A673 (cell line): ENCODE measurements at regions not wholly inside any gene's neighbourhood (a gene's known extent, or its start where the extent isn't known, plus 50 kb on each side); places are given as distances from the start of the nearest gene placed in this dataset.

Experiments
- BruUV-seq: library from RNA; stranded (reverse); fragments of 400-500 nt; replicated peaks from 2 replicates; lab custom pipeline; 2021; lab: Mats Ljungman, UMichigan
- CTCF ChIA-PET: fragments of 300-600 bp; sonication (Branson Sonifier 250); formaldehyde crosslinking; loops from one replicate; lab custom pipeline; 2022; ENCODE audit warnings: antibody characterized with exemption; lab: Charles Lee
- POLR2A ChIA-PET: fragments of 300-600 bp; sonication (Branson Sonifier 250); formaldehyde crosslinking; loops from one replicate; lab custom pipeline; 2022; ENCODE audit warnings: antibody characterized with exemption; ENCODE audit not compliant: low non-redundant PET; lab: Charles Lee
- DNase-seq: peaks from one replicate; pipeline ENCODE4 v3.0.0-alpha.2; 2015; ENCODE audit warnings: low spot score
- H3K27ac ChIP-seq: fragments of 200-600 bp; sonication (generic); 2 replicates; pipeline ENCODE4 v1.5.1; 2016; ENCODE audit warnings: mixed run types, low read depth, mild to moderate bottlenecking, mixed read lengths, antibody characterized with exemption, low read length; ENCODE audit not compliant: poor library complexity, severe bottlenecking
- H3K27me3 ChIP-seq: fragments of 200-600 bp; sonication (generic); replicated peaks from 2 replicates; pipeline ENCODE4 v1.6.1; 2017; ENCODE audit warnings: mixed run types, low read depth, mild to moderate bottlenecking, mixed read lengths, antibody characterized with exemption, low read length; ENCODE audit not compliant: insufficient read depth, poor library complexity
- H3K36me3 ChIP-seq: fragments of 200-600 bp; sonication (generic); 2 replicates; pipeline ENCODE4 v1.6.1; 2016; ENCODE audit warnings: mixed run types, mild to moderate bottlenecking, mixed read lengths, antibody characterized with exemption, low read length; ENCODE audit not compliant: insufficient read depth, poor library complexity, severe bottlenecking
- H3K4me1 ChIP-seq: fragments of 200-600 bp; sonication (generic); 2 replicates; pipeline ENCODE4 v1.6.1; 2017; ENCODE audit warnings: mixed run types, mild to moderate bottlenecking, mixed read lengths, antibody characterized with exemption, low read length; ENCODE audit not compliant: insufficient read depth, poor library complexity, severe bottlenecking
- H3K4me3 ChIP-seq: fragments of 200-600 bp; sonication (generic); 2 replicates; pipeline ENCODE4 v1.5.1; 2016; ENCODE audit warnings: low read depth, mixed run types, mild to moderate bottlenecking, mixed read lengths, low read length; ENCODE audit not compliant: poor library complexity, severe bottlenecking
- H3K9me3 ChIP-seq: fragments of 200-600 bp; sonication (generic); 2 replicates; pipeline ENCODE4 v1.6.1; 2016; ENCODE audit warnings: mixed run types, low read depth, mild to moderate bottlenecking, mixed read lengths, antibody characterized with exemption, low read length; ENCODE audit not compliant: poor library complexity, severe bottlenecking
- EZH2 ChIP-seq: fragments of 200-600 bp; sonication (generic); IDR thresholded peaks from 2 replicates; pipeline ENCODE4 v1.6.1; 2017; ENCODE audit warnings: borderline replicate concordance, low read depth, mild to moderate bottlenecking, mixed read lengths, antibody characterized with exemption, low read length; ENCODE audit not compliant: poor library complexity, severe bottlenecking
- intact Hi-C: fragments of 100-400 bp; cut with micrococcal nuclease; formaldehyde crosslinking; loops from one replicate; pipeline ENCODE4 v1.10.0; 2022; ENCODE audit not compliant: unreplicated experiment
- TF ChIP-seq, protein P1 (sequence below): fragments of 300-800, 200-600 bp; sonication (generic); conservative IDR thresholded peaks from 2 replicates; pipeline ENCODE4 v1.5.1; 2017; ENCODE audit warnings: low read depth, mild to moderate bottlenecking, antibody characterized with exemption, low read length, moderate library complexity, mixed read lengths

DNA sequence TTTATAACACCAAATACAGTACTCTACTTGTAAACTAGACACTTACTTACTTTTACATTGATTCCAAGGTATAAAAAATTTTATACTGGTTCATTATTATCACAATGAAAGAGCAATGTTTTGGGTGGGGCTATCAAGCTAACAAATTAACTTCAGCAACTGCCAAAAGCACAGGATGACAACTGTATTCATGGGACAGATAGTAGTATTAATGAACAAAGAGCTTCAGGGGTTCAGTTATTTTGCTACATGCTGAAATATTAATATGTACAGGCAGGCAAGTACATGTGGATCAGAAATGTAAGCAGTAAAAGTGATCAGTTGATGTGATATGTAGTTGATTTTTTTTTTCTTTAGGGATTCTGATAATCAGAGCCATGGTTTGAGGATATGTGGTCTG lies 112.9 kb downstream of the NAA11 start:
- intact Hi-C loops = no loop called here
- Histone ChIP-seq H3K4me3 (no peak overlapping the region), H3K36me3 (no peaks in the 10 kb centered on the region), H3K9me3 (no peaks in the 10 kb centered on the region), H3K27me3 (no peaks in the 10 kb centered on the region), H3K4me1 (no peaks in the 10 kb centered on the region), H3K27ac (no peak overlapping the region)
- no peak for DNase-seq
- CTCF ChIA-PET = no interaction called here
- POLR2A ChIA-PET = no interaction called here
- TF ChIP-seq, protein P1, sequence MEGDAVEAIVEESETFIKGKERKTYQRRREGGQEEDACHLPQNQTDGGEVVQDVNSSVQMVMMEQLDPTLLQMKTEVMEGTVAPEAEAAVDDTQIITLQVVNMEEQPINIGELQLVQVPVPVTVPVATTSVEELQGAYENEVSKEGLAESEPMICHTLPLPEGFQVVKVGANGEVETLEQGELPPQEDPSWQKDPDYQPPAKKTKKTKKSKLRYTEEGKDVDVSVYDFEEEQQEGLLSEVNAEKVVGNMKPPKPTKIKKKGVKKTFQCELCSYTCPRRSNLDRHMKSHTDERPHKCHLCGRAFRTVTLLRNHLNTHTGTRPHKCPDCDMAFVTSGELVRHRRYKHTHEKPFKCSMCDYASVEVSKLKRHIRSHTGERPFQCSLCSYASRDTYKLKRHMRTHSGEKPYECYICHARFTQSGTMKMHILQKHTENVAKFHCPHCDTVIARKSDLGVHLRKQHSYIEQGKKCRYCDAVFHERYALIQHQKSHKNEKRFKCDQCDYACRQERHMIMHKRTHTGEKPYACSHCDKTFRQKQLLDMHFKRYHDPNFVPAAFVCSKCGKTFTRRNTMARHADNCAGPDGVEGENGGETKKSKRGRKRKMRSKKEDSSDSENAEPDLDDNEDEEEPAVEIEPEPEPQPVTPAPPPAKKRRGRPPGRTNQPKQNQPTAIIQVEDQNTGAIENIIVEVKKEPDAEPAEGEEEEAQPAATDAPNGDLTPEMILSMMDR = no peak
- TF ChIP-seq EZH2 = no peak
- BruUV-seq = no TSS peak

DNA sequence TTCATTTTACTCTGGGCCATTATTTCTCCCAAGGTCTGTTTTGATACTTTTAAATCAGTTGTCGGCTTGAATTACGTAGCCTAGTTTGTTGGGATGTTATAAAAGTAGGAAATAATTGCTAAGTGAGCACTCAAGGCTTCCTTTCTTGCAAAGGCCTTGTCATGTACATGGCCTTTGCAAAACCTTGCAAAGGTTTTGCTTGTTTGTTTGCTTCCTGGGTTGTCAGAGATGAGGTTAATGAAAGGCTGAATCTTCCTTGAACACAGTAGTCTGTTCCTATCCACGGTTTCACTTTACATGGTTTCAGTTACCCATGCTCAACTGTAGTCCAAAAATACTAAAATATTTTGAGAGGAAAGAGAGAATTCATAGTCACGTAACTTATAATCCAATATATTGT lies 113.5 kb downstream of the NAA11 start:
- Histone ChIP-seq H3K9me3 (no peaks in the 10 kb centered on the region), H3K4me1 (no peaks in the 10 kb centered on the region), H3K27ac (no peak overlapping the region), H3K36me3 (no peaks in the 10 kb centered on the region), H3K27me3 (no peaks in the 10 kb centered on the region), H3K4me3 (no peak overlapping the region)
- ChIA-PET CTCF (no interaction called here), POLR2A (no interaction called here)
- no peak for DNase-seq
- TF ChIP-seq, protein P1 = no peak
- no peak for TF ChIP-seq EZH2
- no TSS peak for BruUV-seq
- intact Hi-C loops = no loop called here

DNA sequence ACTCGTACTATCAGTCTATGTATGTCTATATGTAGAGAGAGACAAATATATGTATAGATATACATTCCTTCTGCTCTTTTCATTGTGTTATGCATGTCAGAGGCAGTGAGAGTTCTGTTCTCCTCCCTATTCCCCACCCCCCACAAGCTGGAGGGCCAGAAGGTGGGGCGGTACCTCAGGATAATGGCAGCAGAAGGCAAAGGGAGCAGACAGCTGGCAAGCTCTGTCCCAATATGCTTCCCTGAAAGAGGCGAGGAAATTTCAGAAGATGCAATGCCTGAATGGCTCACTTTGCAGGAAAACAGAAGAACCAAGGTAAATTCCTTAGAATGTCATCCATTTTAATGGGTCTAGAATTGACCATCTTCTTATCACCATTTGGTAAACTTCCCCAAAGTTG lies 114.4 kb downstream of the NAA11 start:
- no TSS peak for BruUV-seq
- intact Hi-C loops = no loop called here
- POLR2A ChIA-PET = no interaction called here

More for the DNA sequence above, 114.4 kb downstream of the NAA11 start:
- H3K9me3 ChIP-seq = no peaks in the 10 kb centered on the region
- CTCF ChIA-PET = no interaction called here
- no peaks in the 10 kb centered on the region for H3K27me3 ChIP-seq
- H3K36me3 ChIP-seq = no peaks in the 10 kb centered on the region
- H3K4me1 ChIP-seq = no peaks in the 10 kb centered on the region
- no peak overlapping the region for H3K27ac ChIP-seq
- no peak for DNase-seq
- TF ChIP-seq EZH2 = no peak
- TF ChIP-seq, protein P1 = no peak
- no peak overlapping the region for H3K4me3 ChIP-seq
